ENCODE measurements at regions not wholly inside any gene's neighbourhood (a gene's known extent, or its start where the extent isn't known, plus 50 kb on each side); places are given as distances from the start of the nearest gene placed in this dataset.

GRCh38 chr5:105812304-105812703 is 1858.4 kb downstream of the EFNA5 start:
- intact Hi-C loops (cut with micrococcal nuclease) = no loop called here
- no peak for DNase-seq
- H3K4me3 Mint-ChIP-seq = no peak overlapping the region
- H3K4me1 Mint-ChIP-seq (ENCODE audit: low read depth) = no peaks in the 10 kb centered on the region
- no peaks in the 10 kb centered on the region for H3K27me3 Mint-ChIP-seq
- POLR2A ChIA-PET = no interaction called here
- H3K27ac Mint-ChIP-seq = no peak overlapping the region
- no peaks in the 10 kb centered on the region for H3K36me3 Mint-ChIP-seq
- H3K9me3 Mint-ChIP-seq = peaks cover 5% of the 10 kb centered on the region
- CTCF ChIA-PET = no interaction called here

- DNase-seq = no peak
- Mint-ChIP-seq H3K27ac (no peak overlapping the region), H3K4me1 (ENCODE audit: low read depth) (no peaks in the 10 kb centered on the region), H3K36me3 (no peaks in the 10 kb centered on the region), H3K27me3 (no peaks in the 10 kb centered on the region), H3K4me3 (no peak overlapping the region), H3K9me3 (peaks cover 13% of the 10 kb centered on the region)
- CTCF ChIA-PET = no interaction called here
- POLR2A ChIA-PET = no interaction called here
- intact Hi-C loops (cut with micrococcal nuclease) = no loop called here
Measured at GRCh38 chr5:105807951-105808350, 1862.8 kb downstream of the EFNA5 start.

GRCh38 chr5:105807290-105807689 is 1863.4 kb downstream of the EFNA5 start:
- no peak for DNase-seq
- intact Hi-C loops (cut with micrococcal nuclease) = no loop called here
- no peak overlapping the region for H3K27ac Mint-ChIP-seq
- ChIA-PET POLR2A (no interaction called here), CTCF (no interaction called here)
- H3K9me3 Mint-ChIP-seq = peaks cover 16% of the 10 kb centered on the region
- H3K4me3 Mint-ChIP-seq = no peak overlapping the region
- H3K4me1 Mint-ChIP-seq (ENCODE audit: low read depth) = no peaks in the 10 kb centered on the region
- H3K27me3 Mint-ChIP-seq = no peaks in the 10 kb centered on the region
- H3K36me3 Mint-ChIP-seq = no peaks in the 10 kb centered on the region

DNA sequence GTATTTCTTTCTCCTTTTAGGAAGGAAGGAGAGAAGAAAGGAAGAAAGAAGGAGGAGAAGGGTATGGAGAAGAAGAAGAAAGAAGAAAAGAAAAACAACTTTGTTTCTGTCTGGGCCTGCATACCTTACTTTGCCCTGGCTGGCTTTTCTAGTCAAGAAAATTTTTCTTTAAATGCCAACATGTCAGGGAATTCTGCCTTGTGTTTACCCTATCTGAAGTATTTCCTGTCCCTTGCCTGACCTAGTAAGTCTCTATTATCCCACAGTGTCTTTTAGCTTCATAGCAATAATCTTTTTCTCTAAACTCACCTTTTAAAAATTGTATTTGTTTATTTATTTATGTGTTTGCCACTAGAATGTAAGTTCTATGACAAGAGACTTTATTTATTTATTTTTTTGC is 1864.1 kb downstream of the EFNA5 start:
- H3K9me3 Mint-ChIP-seq = peaks cover 23% of the 10 kb centered on the region
- H3K4me3 Mint-ChIP-seq = no peak overlapping the region
- intact Hi-C loops (cut with micrococcal nuclease) = no loop called here
- H3K36me3 Mint-ChIP-seq = no peaks in the 10 kb centered on the region
- H3K27ac Mint-ChIP-seq = no peak overlapping the region
- H3K27me3 Mint-ChIP-seq = no peaks in the 10 kb centered on the region
- ChIA-PET CTCF (no interaction called here), POLR2A (no interaction called here)
- no peaks in the 10 kb centered on the region for H3K4me1 Mint-ChIP-seq (ENCODE audit: low read depth)
- no peak for DNase-seq

DNA sequence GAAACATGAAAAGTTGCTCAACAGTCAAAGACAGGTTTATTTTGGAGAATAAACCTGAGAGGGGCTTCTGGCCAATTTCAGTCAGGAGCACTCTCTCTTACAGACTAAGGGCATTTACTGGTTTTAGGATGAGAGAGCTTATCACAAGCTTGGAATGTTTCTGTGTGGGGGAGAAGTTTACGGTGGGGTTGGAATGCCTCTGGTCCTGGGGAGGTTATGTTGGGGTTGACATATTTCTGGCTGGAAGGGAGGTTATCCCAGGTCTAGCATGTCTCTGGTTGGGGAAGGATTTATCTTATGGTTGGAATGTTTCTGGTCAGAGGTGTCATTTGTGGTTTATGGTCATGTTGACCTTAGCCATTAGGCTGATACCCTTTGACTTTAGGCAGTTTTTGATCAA is 1867.3 kb downstream of the EFNA5 start:
- no peaks in the 10 kb centered on the region for H3K27me3 Mint-ChIP-seq
- no peaks in the 10 kb centered on the region for H3K36me3 Mint-ChIP-seq
- no peaks in the 10 kb centered on the region for H3K4me1 Mint-ChIP-seq (ENCODE audit: low read depth)
- no peak for DNase-seq
- intact Hi-C loops (cut with micrococcal nuclease) = no loop called here
- no peak overlapping the region for H3K27ac Mint-ChIP-seq
- ChIA-PET POLR2A (no interaction called here), CTCF (no interaction called here)
- H3K4me3 Mint-ChIP-seq = no peak overlapping the region
- H3K9me3 Mint-ChIP-seq = peaks cover 30% of the 10 kb centered on the region

DNA sequence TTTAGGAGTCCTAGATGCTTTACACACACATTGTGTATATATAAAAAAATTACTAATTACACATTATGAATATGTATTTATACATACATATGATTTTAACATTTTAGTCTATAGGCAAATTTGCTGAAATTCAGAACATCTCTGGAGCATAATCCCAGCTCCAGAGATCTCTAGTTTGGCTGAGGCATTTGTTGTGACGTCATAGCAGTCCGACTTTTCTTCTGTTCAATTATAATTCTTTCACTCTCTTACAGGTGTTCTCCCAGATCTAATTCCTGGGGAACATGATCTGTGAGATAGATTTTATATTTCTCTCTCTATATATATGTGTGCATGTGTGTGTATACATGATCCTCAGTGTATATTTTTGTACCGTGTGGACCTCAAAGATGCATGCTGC is 1876.2 kb downstream of the EFNA5 start:
- ChIA-PET CTCF (no interaction called here), POLR2A (no interaction called here)
- Mint-ChIP-seq H3K36me3 (no peaks in the 10 kb centered on the region), H3K4me3 (no peak overlapping the region), H3K4me1 (ENCODE audit: low read depth) (no peaks in the 10 kb centered on the region), H3K27ac (no peak overlapping the region), H3K27me3 (no peaks in the 10 kb centered on the region), H3K9me3 (peaks cover 8% of the 10 kb centered on the region)
- no peak for DNase-seq
- intact Hi-C loops (cut with micrococcal nuclease) = no loop called here

DNA sequence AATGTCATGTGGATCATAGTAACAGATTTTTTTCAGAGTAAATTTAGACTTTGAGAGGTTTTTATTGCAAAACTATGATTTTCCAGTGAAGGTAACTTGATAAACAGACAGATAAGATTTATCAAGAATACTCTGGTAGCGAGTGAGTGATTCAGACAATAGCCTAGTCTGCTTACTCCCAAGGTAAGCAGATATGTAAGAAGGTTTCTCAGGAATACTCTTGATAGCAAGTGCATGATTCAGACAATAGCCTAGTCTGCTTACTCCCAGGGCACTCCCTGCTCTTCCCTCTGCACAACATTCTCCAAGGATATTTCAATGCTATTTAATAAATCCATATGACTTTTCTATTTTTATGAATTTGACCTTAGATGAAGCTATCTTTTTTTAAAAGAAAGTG is 1881.5 kb downstream of the EFNA5 start:
- DNase-seq = no peak
- CTCF ChIA-PET = no interaction called here
- Mint-ChIP-seq H3K4me3 (no peak overlapping the region), H3K36me3 (no peaks in the 10 kb centered on the region), H3K27ac (no peak overlapping the region), H3K4me1 (ENCODE audit: low read depth) (no peaks in the 10 kb centered on the region), H3K9me3 (no peaks in the 10 kb centered on the region), H3K27me3 (no peaks in the 10 kb centered on the region)
- intact Hi-C loops (cut with micrococcal nuclease) = no loop called here
- POLR2A ChIA-PET = no interaction called here

DNA sequence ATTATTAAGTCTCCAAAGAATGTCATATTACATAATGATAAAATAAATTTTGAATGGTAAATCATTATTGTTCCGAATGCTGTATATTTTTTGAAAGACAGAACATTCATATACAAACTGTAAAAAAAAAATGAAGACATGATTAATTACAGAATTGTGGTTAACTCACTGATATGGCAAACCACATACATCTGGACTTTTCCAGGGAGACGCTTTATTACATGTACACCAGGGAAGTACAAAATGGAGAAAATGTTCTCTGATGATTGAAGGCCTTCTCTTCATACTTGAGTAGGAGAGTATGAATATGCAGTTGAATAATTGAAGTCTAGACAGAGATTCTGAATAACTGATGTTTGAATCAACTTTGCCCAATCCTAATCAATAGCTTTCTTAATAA is 1886.9 kb downstream of the EFNA5 start:
- intact Hi-C loops (cut with micrococcal nuclease) = no loop called here
- Mint-ChIP-seq H3K4me3 (no peak overlapping the region), H3K36me3 (no peaks in the 10 kb centered on the region), H3K27ac (no peak overlapping the region), H3K4me1 (ENCODE audit: low read depth) (no peaks in the 10 kb centered on the region), H3K9me3 (peaks cover 3% of the 10 kb centered on the region), H3K27me3 (no peaks in the 10 kb centered on the region)
- no peak for DNase-seq
- ChIA-PET POLR2A (no interaction called here), CTCF (no interaction called here)

DNA sequence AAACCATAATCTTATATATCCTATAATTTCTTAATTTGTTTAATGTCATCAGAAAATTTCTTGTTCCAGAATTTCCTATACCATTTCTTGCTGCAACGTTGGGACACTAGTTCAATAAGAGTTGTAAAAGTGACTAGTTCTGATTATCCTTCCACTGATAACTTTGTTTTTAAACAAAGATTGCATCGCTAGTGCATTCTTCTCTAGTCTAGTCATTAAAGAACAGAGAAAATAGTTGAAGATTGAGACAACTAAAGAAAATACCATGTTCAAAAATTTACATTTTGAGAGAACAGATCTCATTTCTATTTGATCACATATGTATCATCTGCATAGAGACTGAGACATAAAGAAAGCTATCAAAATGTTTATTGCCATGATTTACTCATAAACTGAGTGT is 1888.2 kb downstream of the EFNA5 start:
- intact Hi-C loops (cut with micrococcal nuclease) = no loop called here
- H3K9me3 Mint-ChIP-seq = peaks cover 3% of the 10 kb centered on the region
- no peaks in the 10 kb centered on the region for H3K36me3 Mint-ChIP-seq
- no peak for DNase-seq
- H3K4me1 Mint-ChIP-seq (ENCODE audit: low read depth) = no peaks in the 10 kb centered on the region
- H3K27me3 Mint-ChIP-seq = no peaks in the 10 kb centered on the region
- H3K4me3 Mint-ChIP-seq = no peak overlapping the region
- CTCF ChIA-PET = no interaction called here
- POLR2A ChIA-PET = no interaction called here
- no peak overlapping the region for H3K27ac Mint-ChIP-seq

DNA sequence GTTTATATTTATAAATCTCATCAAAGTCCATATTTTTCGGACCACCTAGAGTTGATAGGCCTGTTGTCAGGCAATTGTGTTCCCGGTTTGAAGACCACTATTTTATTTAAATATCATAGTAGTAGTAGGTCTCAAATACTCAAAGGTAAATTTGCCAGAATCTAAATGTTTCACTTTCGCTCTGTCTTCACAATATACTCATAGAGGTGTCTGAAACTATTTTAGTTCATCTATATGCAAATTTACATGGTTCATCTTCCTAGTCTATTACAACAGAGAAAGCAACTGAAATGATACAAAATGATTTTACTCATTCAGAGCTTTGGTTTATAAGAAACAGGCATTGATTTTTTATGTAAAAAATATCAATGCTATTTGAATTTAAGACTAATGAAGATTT is 1897.5 kb downstream of the EFNA5 start:
- intact Hi-C loops (cut with micrococcal nuclease) = no loop called here
- DNase-seq = no peak
- POLR2A ChIA-PET = no interaction called here
- Mint-ChIP-seq H3K9me3 (peaks cover 6% of the 10 kb centered on the region), H3K27ac (no peak overlapping the region), H3K4me3 (no peak overlapping the region), H3K27me3 (no peaks in the 10 kb centered on the region), H3K4me1 (ENCODE audit: low read depth) (no peaks in the 10 kb centered on the region), H3K36me3 (no peaks in the 10 kb centered on the region)
- CTCF ChIA-PET = no interaction called here

- H3K36me3 Mint-ChIP-seq = peaks cover 2% of the 10 kb centered on the region
- no peaks in the 10 kb centered on the region for H3K27me3 Mint-ChIP-seq
- no peak overlapping the region for H3K27ac Mint-ChIP-seq
- H3K9me3 Mint-ChIP-seq = peaks cover 29% of the 10 kb centered on the region
- no peak overlapping the region for H3K4me3 Mint-ChIP-seq
- intact Hi-C loops (cut with micrococcal nuclease) = no loop called here
- no peak for DNase-seq
- H3K4me1 Mint-ChIP-seq (ENCODE audit: low read depth) = no peaks in the 10 kb centered on the region
- POLR2A ChIA-PET = no interaction called here
- CTCF ChIA-PET = no interaction called here
Measured at GRCh38 chr5:105767267-105767666, 1903.5 kb downstream of the EFNA5 start.

DNA sequence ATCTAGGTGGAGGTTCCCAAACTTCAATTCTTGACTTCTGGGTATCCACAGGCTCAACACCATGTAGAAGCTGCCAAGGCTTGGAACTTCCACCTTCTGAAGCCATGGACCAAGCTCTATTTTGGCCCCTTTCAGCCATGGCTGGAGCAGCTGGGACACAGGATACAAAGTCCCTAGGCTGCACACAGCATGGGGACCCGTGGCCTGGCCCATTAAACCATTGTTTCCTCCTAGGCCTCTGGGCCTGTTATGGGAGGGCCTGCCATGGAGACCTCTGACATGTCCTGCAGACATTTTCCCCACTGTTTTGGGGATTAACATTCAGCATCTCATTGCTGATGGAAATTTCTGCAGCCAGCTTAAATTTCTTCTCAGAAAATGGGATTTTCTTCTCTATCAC is 1908.0 kb downstream of the EFNA5 start:
- Mint-ChIP-seq H3K9me3 (peaks cover 39% of the 10 kb centered on the region), H3K27me3 (no peaks in the 10 kb centered on the region), H3K36me3 (peaks cover 2% of the 10 kb centered on the region), H3K4me3 (no peak overlapping the region), H3K27ac (no peak overlapping the region), H3K4me1 (ENCODE audit: low read depth) (no peaks in the 10 kb centered on the region)
- ChIA-PET POLR2A (no interaction called here), CTCF (no interaction called here)
- DNase-seq = no peak
- intact Hi-C loops (cut with micrococcal nuclease) = no loop called here

GRCh38 chr5:105754056-105754455 is 1916.7 kb downstream of the EFNA5 start:
- intact Hi-C loops (cut with micrococcal nuclease) = no loop called here

DNA sequence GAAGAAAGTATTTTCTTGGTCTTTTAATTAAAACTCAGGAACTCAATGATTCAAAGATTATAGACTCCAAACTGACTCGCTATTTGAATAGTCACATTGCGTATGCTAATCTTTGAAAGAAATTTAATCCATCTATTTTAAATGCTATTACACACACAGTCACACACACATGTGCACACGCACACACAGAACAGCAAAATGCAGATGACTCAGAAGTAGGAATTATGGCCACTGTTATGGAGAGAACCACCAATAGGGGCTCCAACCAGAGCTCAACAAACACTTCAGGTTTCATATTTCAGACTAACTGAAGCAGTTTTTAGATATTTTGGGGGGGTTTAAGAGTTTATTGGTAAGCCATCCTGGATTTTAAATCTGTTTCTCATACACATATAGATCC is 1917.9 kb downstream of the EFNA5 start:
- H3K4me1 Mint-ChIP-seq (ENCODE audit: low read depth) = no peaks in the 10 kb centered on the region
- H3K27ac Mint-ChIP-seq = no peak overlapping the region
- intact Hi-C loops (cut with micrococcal nuclease) = no loop called here
- ChIA-PET POLR2A (no interaction called here), CTCF (no interaction called here)
- H3K9me3 Mint-ChIP-seq = peaks cover 10% of the 10 kb centered on the region
- no peaks in the 10 kb centered on the region for H3K36me3 Mint-ChIP-seq
- DNase-seq = no peak
- no peak overlapping the region for H3K4me3 Mint-ChIP-seq
- H3K27me3 Mint-ChIP-seq = no peaks in the 10 kb centered on the region

More at GRCh38 chr5:105754056-105754455, 1916.7 kb downstream of the EFNA5 start:
- peaks cover 4% of the 10 kb centered on the region for H3K9me3 Mint-ChIP-seq
- H3K4me1 Mint-ChIP-seq (ENCODE audit: low read depth) = no peaks in the 10 kb centered on the region
- no peaks in the 10 kb centered on the region for H3K36me3 Mint-ChIP-seq
- H3K4me3 Mint-ChIP-seq = no peak overlapping the region
- H3K27me3 Mint-ChIP-seq = no peaks in the 10 kb centered on the region
- CTCF ChIA-PET = no interaction called here
- H3K27ac Mint-ChIP-seq = no peak overlapping the region
- DNase-seq = no peak
- POLR2A ChIA-PET = no interaction called here

Measured in activated CD4-positive, alpha-beta memory T cell treated with anti-CD3 and anti-CD28 coated beads for 36 hours (primary cell).